ENCODE measurements at regions not wholly inside any gene's neighbourhood (a gene's known extent, or its start where the extent isn't known, plus 50 kb on each side); places are given as distances from the start of the nearest gene placed in this dataset.

DNA sequence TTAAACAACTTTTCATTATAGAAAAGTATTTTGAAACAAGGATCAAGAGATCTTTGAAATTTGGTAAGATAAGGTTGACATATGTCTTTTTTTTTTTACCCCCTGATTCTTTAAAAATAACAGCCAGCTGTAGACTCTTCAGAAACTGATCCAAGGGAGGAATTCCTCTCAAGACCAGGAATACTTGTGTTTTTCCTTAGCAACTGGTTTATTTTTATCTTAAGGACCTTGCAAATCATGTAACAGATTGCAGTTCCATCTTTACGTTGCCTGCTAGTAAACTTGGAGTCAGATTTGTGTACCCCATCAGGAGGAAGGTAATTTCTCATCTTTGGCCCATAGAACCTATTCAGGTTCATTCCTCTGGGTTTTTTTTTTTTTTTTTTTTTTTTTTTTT lies 71.6 kb downstream of the BOLA3 start:
- TF ChIP-seq FOXK2 (IDR thresholded peaks at IDR 0.05) (no peak), ELF4 (IDR thresholded peaks at IDR 0.05) (no peak)

Data from HEK293T (cell line).